Retina (tissue), 1 donor: ENCODE measurements at regions not wholly inside any gene's neighbourhood (a gene's known extent, or its start where the extent isn't known, plus 50 kb on each side); places are given as distances from the start of the nearest gene placed in this dataset.

Source experiments
- DNase-seq: peaks from one replicate; pipeline ENCODE4 v3.0.0-alpha.2; 2016

GRCh38 chr22:27679693-27680488 is 121.7 kb downstream of the MN1 start:
- DNase-seq = no peak

- DNase-seq = no peak
Measured at GRCh38 chr22:27680636-27681035, 120.9 kb downstream of the MN1 start.

GRCh38 chr22:27681037-27681436 is 120.5 kb downstream of the MN1 start:
- DNase-seq = no peak

- peak; percentile 55 for DNase-seq
Measured at GRCh38 chr22:27682437-27682836, 119.1 kb downstream of the MN1 start.

- no peak for DNase-seq
Measured at GRCh38 chr22:27684901-27685300, 116.7 kb downstream of the MN1 start.

- no peak for DNase-seq
Measured at GRCh38 chr22:27685515-27685914, 116.0 kb downstream of the MN1 start.

- DNase-seq = no peak
Measured at GRCh38 chr22:27685970-27686369, 115.6 kb downstream of the MN1 start.

GRCh38 chr22:27686534-27686933 is 115.0 kb downstream of the MN1 start:
- peak; percentile 37 for DNase-seq

- DNase-seq = no peak
Measured at GRCh38 chr22:27687984-27688545, 113.5 kb downstream of the MN1 start.

GRCh38 chr22:27689664-27690063 is 111.9 kb downstream of the MN1 start:
- DNase-seq = no peak

GRCh38 chr22:27690599-27690998 is 111.0 kb downstream of the MN1 start:
- no peak for DNase-seq

- no peak for DNase-seq
Measured at GRCh38 chr22:27692243-27692642, 109.3 kb downstream of the MN1 start.

GRCh38 chr22:27695925-27696324 is 105.6 kb downstream of the MN1 start:
- DNase-seq = no peak

- DNase-seq = no peak
Measured at GRCh38 chr22:27697888-27698287, 103.7 kb downstream of the MN1 start.
